ENCODE measurements at regions not wholly inside any gene's neighbourhood (a gene's known extent, or its start where the extent isn't known, plus 50 kb on each side); places are given as distances from the start of the nearest gene placed in this dataset.
A peak's percentile ranks its signal among the peaks of the same experiment; 100 is the strongest.

DNA sequence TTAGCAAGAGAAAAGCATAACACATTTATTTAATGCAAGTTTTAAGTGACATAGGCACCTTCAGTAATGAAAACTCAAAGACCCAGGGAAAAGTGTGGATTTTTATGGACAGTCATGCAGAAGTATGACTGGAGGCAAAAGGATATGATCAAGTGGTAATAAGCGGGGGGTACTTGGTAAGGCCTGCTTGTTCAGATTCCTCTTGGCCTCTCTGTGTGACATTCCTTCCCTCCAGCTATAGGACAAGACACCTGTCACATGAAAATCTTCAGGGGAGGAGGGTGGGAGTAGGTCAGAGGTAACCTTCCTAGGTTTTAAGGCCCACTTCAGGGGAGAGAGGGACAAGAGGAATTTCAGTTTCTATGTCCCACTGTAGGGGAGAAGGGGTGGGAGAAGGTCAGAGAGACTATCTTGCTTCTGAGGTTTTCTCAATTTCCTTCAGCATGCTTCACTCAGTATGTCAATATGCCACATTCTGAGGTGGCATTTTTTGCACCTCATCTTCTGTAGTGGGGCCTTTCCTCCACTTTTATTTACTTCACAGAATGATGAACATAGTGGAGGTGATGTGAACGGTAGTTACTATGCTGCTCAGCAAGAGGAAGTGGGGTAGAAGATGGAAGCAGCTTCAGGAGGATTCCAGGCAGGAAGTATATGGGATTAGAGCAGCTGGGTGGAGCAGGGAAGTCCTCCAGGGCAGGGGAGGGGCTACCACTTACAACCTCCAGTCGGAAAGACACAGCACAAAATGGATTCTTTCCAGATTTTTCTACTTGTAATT lies 73.2 kb upstream of the RFC3 start:
- Histone ChIP-seq H3K4me3 (no peak overlapping the region), H3K27ac (peak overlapping the region; percentile 61), H3K4me1 (peaks cover 18% of the 10 kb centered on the region), H3K27me3 (no peaks in the 10 kb centered on the region), H3K9me3 (no peaks in the 10 kb centered on the region), H3K36me3 (no peaks in the 10 kb centered on the region)
- intact Hi-C loops (cut with DNase I), result no loop called here
- peak; percentile 88 for ATAC-seq
- DNase-seq, result peak; percentile 70
- TF ChIP-seq, protein P1, sequence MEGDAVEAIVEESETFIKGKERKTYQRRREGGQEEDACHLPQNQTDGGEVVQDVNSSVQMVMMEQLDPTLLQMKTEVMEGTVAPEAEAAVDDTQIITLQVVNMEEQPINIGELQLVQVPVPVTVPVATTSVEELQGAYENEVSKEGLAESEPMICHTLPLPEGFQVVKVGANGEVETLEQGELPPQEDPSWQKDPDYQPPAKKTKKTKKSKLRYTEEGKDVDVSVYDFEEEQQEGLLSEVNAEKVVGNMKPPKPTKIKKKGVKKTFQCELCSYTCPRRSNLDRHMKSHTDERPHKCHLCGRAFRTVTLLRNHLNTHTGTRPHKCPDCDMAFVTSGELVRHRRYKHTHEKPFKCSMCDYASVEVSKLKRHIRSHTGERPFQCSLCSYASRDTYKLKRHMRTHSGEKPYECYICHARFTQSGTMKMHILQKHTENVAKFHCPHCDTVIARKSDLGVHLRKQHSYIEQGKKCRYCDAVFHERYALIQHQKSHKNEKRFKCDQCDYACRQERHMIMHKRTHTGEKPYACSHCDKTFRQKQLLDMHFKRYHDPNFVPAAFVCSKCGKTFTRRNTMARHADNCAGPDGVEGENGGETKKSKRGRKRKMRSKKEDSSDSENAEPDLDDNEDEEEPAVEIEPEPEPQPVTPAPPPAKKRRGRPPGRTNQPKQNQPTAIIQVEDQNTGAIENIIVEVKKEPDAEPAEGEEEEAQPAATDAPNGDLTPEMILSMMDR (IDR thresholded peaks at IDR 0.05), result no peak

DNA sequence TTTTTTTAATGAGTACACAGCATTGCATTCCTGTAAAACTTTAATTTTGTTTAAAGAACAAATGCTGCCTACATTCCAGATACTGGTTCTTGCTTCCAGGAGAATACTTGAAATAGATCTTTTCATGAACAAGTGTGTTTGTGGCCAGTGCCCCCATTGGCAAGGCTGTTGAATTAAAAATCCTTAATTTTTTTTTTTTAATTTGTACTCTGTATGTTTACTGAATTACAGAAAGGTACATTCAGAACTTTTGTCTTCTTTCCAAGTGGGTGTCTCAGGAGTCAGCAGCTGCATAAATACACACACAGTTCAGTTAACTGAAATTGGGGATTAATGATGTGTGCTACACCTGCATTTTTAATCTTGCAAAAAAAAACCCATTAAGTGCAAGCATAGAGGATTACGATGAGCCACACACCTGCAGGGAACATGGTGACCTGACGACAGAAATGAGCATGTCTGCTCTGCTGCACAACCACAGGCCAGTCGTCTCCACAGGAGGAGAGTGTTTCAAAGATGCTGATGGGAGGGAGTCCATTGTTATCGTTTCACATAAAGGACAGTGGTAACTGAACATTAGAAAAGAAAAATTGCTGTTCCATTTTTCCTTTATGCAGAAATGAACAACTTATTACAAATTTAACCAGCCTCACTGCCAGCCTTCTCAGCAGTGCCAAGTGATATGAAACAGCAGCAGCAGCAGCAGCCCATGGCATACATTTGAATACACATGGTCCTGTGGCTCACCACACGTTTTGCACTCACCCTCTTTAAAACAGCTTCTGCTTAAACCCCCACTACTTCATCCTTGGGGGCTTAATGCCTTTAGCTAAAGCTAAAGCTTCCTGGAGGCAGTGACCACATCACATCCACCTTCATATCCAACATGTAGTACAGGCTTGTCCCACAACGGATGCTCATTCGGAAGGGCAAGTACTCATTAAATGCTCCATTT lies 72.3 kb upstream of the RFC3 start:
- ATAC-seq (peak; percentile 52), DNase-seq (no peak)
- Histone ChIP-seq H3K27me3 (no peaks in the 10 kb centered on the region), H3K4me1 (peaks cover 18% of the 10 kb centered on the region), H3K27ac (peak overlapping the region; percentile 61), H3K4me3 (no peak overlapping the region), H3K36me3 (no peaks in the 10 kb centered on the region), H3K9me3 (no peaks in the 10 kb centered on the region)
- intact Hi-C loops (cut with DNase I), result no loop called here
- TF ChIP-seq, protein P1 (IDR thresholded peaks at IDR 0.05), result no peak

DNA sequence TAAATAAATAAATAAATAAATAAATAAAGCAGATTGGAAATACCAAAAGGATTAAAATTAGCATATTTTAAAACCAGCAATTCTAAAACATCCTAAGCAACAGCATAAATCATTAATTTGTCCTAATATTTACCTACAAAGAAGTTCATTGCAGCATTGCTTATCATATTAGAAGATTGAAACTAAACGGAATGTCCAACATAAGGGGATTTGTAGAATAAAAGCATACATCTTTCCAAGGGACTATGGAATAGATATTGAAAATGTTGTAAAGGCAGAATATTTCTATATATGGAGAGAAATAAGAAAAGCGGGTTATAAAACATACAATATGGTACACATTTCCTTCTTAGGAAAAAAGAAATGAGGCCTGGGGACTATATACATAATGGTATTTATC lies 71.1 kb upstream of the RFC3 start:
- ATAC-seq (no peak), DNase-seq (no peak)
- H3K4me1 ChIP-seq, result peaks cover 18% of the 10 kb centered on the region
- H3K4me3 ChIP-seq, result no peak overlapping the region
- intact Hi-C loops (cut with DNase I), result no loop called here
- H3K27ac ChIP-seq, result no peak overlapping the region
- no peaks in the 10 kb centered on the region for H3K36me3 ChIP-seq
- H3K9me3 ChIP-seq, result no peaks in the 10 kb centered on the region
- TF ChIP-seq, protein P1 (IDR thresholded peaks at IDR 0.05), result no peak
- no peaks in the 10 kb centered on the region for H3K27me3 ChIP-seq

DNA sequence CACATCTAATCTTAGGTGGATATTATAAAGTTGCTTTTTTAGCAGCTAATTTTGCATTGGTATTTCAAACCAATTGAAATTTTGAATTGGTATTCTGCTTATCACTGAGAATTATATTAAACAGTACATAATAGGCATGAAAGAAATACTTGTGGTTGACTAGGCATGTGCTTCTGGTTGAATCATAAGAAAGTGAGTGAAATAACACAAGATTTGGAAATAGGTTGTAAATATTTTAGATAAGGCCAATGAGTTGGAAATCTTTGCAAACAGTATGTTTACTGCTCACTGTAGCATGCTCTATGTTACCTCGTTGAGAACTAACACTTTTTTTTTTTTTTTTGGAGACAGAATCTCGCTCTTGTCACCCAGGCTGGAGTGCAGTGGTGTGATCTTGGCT lies 66.8 kb upstream of the RFC3 start:
- Histone ChIP-seq H3K36me3 (no peaks in the 10 kb centered on the region), H3K27me3 (no peaks in the 10 kb centered on the region), H3K27ac (no peak overlapping the region), H3K9me3 (no peaks in the 10 kb centered on the region), H3K4me3 (no peak overlapping the region), H3K4me1 (no peaks in the 10 kb centered on the region)
- intact Hi-C loops (cut with DNase I), result no loop called here
- ATAC-seq (no peak), DNase-seq (no peak)
- TF ChIP-seq, protein P1 (IDR thresholded peaks at IDR 0.05), result no peak

DNA sequence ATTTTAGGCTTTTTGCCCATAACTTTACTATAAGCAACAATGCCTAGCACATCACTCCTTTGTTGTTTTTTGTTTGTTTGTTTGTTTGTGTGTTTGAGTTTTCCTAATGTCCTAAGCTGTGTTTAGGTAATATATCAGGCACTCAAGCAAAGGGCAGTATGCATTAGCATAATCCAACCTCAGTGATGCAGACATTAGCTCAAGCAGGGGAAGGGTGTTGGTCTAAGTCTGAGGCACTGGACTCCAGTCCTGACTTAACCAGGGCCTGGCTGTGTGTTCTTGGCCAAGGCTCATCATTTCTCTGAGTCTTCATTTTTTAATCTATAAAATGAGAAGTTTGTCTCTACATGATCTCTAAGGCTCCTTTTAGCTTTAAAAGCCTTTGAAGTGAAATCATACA lies 65.9 kb upstream of the RFC3 start:
- intact Hi-C loops (cut with DNase I), result no loop called here
- no peak overlapping the region for H3K27ac ChIP-seq
- ATAC-seq (no peak), DNase-seq (no peak)
- H3K4me1 ChIP-seq, result no peaks in the 10 kb centered on the region
- H3K36me3 ChIP-seq, result no peaks in the 10 kb centered on the region
- H3K4me3 ChIP-seq, result no peak overlapping the region
- H3K9me3 ChIP-seq, result no peaks in the 10 kb centered on the region
- TF ChIP-seq, protein P1 (IDR thresholded peaks at IDR 0.05), result no peak
- no peaks in the 10 kb centered on the region for H3K27me3 ChIP-seq

Measured in upper lobe of right lung (tissue), 1 donor.